GM13976 (cell line): ENCODE measurements at regions not wholly inside any gene's neighbourhood (a gene's known extent, or its start where the extent isn't known, plus 50 kb on each side); places are given as distances from the start of the nearest gene placed in this dataset.

Experiments
- DNase-seq: peaks from one replicate; pipeline ENCODE4 v3.0.0; 2012; ENCODE audit warnings: low spot score
- CTCF ChIP-seq: IDR thresholded peaks from 2 replicates; pipeline ENCODE4 v1.5.1; 2012; ENCODE audit warnings: borderline replicate concordance, mild to moderate bottlenecking; ENCODE audit not compliant: insufficient read depth; ENCODE audit errors: extremely low read depth, missing control alignments, control extremely low read depth
- in situ Hi-C: fragments of 300-500 bp; cut with MboI; formaldehyde crosslinking; loops from one replicate; pipeline ENCODE4 v1.12.0; 2022; ENCODE audit warnings: low sequenced_read_pairs, mixed read lengths, inconsistent platforms; ENCODE audit not compliant: unreplicated experiment

GRCh38 chr9:118129541-118129940, 425.3 kb downstream of the TLR4 start:
- in situ Hi-C loops: no loop called here
- no peak for DNase-seq
- no peak for TF ChIP-seq CTCF

GRCh38 chr9:118148990-118149389, 444.8 kb downstream of the TLR4 start:
- no peak for TF ChIP-seq CTCF
- no peak for DNase-seq
- in situ Hi-C loops: no loop called here

- in situ Hi-C loops: no loop called here
- DNase-seq: no peak
Measured at GRCh38 chr9:118156846-118157245, 452.6 kb downstream of the TLR4 start.

GRCh38 chr9:118162716-118163115, 458.5 kb downstream of the TLR4 start:
- TF ChIP-seq CTCF: no peak
- in situ Hi-C loops: no loop called here
- DNase-seq: no peak

More at GRCh38 chr9:118156846-118157245, 452.6 kb downstream of the TLR4 start:
- no peak for TF ChIP-seq CTCF

GRCh38 chr9:118163751-118164150, 459.5 kb downstream of the TLR4 start:
- no peak for DNase-seq
- in situ Hi-C loops: no loop called here
- TF ChIP-seq CTCF: no peak

- in situ Hi-C loops: no loop called here
- TF ChIP-seq CTCF: no peak
- no peak for DNase-seq
Measured at GRCh38 chr9:118165451-118165850, 461.2 kb downstream of the TLR4 start.
